Body of pancreas (tissue), 4 donors: ENCODE measurements at regions not wholly inside any gene's neighbourhood (a gene's known extent, or its start where the extent isn't known, plus 50 kb on each side); places are given as distances from the start of the nearest gene placed in this dataset.
"Not testable (repeated sequence)": the region's sequence is repeated elsewhere in the genome, so short reads cannot be mapped to it uniquely, and the experiment has no call there.

ENCODE experiments used
- ATAC-seq: fragments of 150-250 bp; one replicate; pipeline ENCODE4 v1.9.1; 2016
- DNase-seq, 4 donors: peaks; one replicate each; pipeline ENCODE4 v3.0.0-alpha.2; 2019
- H3K27ac ChIP-seq, 4 donors: fragments of 200-600 bp; sonication (generic); 1 replicate in 3 of 4; 2 replicates in 1 of 4; pipeline versions ENCODE4 v1.5.1 to v1.6.1; 2016 to 2019; ENCODE audit warnings: mild to moderate bottlenecking in 1 of 4, mixed read lengths in 1 of 4, moderate library complexity in 1 of 4
- H3K27me3 ChIP-seq, 2 donors: fragments of 200-600 bp; sonication (generic); one replicate each; pipeline ENCODE4 v1.6.0; 2016; ENCODE audit warnings: mild to moderate bottlenecking in 1 of 2
- H3K36me3 ChIP-seq, 2 donors: fragments of 200-600 bp; sonication (generic); replicated peaks in 1 of 2; 2 replicates each; pipeline ENCODE4 v1.5.1; 2016; ENCODE audit warnings: low read depth in 2 of 2; ENCODE audit not compliant: insufficient read depth in 1 of 2
- H3K4me1 ChIP-seq: fragments of 200-600 bp; sonication (generic); one replicate; pipeline ENCODE4 v1.6.0; 2016
- H3K4me3 ChIP-seq, 2 donors: fragments of 200-600 bp; sonication (generic); 1 replicate in 1 of 2; 2 replicates in 1 of 2; pipeline ENCODE4 v1.5.1; 2016 to 2019
- H3K9me3 ChIP-seq, 3 donors: fragments of 200-600 bp; sonication (generic); 1 replicate in 2 of 3; 2 replicates in 1 of 3; pipeline ENCODE4 v1.5.1; 2016
- POLR2A ChIP-seq, 3 donors: fragments of 450-650 bp; IDR thresholded peaks; one replicate each; pipeline ENCODE4 v1.6.1; 2016; ENCODE audit warnings: antibody characterized with exemption in 3 of 3, mild to moderate bottlenecking in 2 of 3
- WGBS, 2 donors: methylation state at CpG; one replicate each; pipeline ENCODE4 v1.1.5; 2017; 5-methylcytosine and 5-hydroxymethylcytosine counted together
- intact Hi-C: fragments of 100-400 bp; cut with DNase I; formaldehyde crosslinking; loops from one replicate; pipeline ENCODE4 v1.15.1; 2023
- TF ChIP-seq, protein P1 (sequence below), 7 experiments: fragments of 450-650 bp in 4 of 7; fragments of 200-600 bp in 3 of 7; sonication (generic) in 3 of 7; IDR thresholded peaks; one replicate each; pipeline ENCODE4 v1.5.1; 2016 to 2019; ENCODE audit warnings: antibody characterized with exemption in 7 of 7

DNA sequence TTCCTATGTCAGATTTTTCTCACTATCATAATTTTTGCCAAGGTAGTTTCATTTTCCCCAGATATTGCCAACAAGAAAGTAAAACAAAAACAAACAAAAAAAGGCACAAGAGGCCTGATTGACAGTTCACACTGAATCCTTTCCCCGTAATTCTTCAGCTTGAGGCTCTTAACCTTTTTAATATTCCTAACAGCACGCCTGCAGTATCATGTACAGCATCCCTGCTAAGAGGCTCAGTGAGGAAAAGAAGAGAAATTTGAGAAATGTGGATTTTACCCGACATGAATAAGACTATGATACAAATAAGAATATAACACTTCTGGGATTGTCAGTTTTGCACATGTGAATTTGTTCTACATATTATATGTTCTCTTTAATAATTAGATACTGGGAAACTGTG is 182.4 kb upstream of the CDK1 start:
- intact Hi-C loops, result no loop called here
- H3K27me3 ChIP-seq, result no peaks in the 10 kb centered on the region
- DNase-seq, result no peak
- no peak overlapping the region for H3K27ac ChIP-seq
- 90 to 91% methylated on average over 3 of the region's 3 CpGs for WGBS, 2 donors
- no peaks in the 10 kb centered on the region for H3K36me3 ChIP-seq
- no peaks in the 10 kb centered on the region for H3K4me1 ChIP-seq
- ATAC-seq, result no peak
- H3K9me3 ChIP-seq, result no peaks in the 10 kb centered on the region
- no peak overlapping the region for H3K4me3 ChIP-seq
- TF ChIP-seq POLR2A (IDR thresholded peaks at IDR 0.05), result no peak
- TF ChIP-seq, protein P1, sequence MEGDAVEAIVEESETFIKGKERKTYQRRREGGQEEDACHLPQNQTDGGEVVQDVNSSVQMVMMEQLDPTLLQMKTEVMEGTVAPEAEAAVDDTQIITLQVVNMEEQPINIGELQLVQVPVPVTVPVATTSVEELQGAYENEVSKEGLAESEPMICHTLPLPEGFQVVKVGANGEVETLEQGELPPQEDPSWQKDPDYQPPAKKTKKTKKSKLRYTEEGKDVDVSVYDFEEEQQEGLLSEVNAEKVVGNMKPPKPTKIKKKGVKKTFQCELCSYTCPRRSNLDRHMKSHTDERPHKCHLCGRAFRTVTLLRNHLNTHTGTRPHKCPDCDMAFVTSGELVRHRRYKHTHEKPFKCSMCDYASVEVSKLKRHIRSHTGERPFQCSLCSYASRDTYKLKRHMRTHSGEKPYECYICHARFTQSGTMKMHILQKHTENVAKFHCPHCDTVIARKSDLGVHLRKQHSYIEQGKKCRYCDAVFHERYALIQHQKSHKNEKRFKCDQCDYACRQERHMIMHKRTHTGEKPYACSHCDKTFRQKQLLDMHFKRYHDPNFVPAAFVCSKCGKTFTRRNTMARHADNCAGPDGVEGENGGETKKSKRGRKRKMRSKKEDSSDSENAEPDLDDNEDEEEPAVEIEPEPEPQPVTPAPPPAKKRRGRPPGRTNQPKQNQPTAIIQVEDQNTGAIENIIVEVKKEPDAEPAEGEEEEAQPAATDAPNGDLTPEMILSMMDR (IDR thresholded peaks at IDR 0.05), result no peak

GRCh38 chr10:60594476-60595051 is 183.7 kb upstream of the CDK1 start:
- intact Hi-C loops, result no loop called here
- Histone ChIP-seq H3K4me1 (no peaks in the 10 kb centered on the region), H3K4me3 (no peak overlapping the region), H3K9me3 (no peaks in the 10 kb centered on the region), H3K27ac (no peak overlapping the region), H3K27me3 (no peaks in the 10 kb centered on the region), H3K36me3 (no peaks in the 10 kb centered on the region)
- ATAC-seq (no peak), DNase-seq (no peak)
- TF ChIP-seq POLR2A (IDR thresholded peaks at IDR 0.05), result no peak
- WGBS, 2 donors, result 85 to 90% methylated on average over 1 of the region's 1 CpG

DNA sequence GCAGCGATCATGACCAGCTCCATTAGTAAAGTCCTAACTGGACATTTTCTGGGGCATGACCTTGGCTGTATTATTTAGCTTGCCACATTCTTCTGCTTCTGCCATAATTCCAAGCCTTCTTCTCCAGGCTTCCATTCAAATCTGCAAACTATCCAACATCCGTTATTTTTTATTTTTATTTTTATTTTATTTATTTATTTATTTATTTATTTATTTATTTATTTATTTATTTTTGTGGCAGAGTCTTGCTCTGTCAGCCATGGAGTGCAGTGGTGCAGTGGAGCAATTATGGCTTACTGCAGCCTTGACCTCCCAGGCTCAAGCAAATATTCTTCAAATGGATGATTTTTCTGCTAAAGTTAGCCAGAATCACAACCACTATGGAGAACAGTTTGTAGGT is 187.2 kb upstream of the CDK1 start:
- Histone ChIP-seq H3K27me3 (no peaks in the 10 kb centered on the region), H3K4me1 (no peaks in the 10 kb centered on the region), H3K9me3 (no peaks in the 10 kb centered on the region), H3K36me3 (no peaks in the 10 kb centered on the region), H3K27ac (no peak overlapping the region), H3K4me3 (no peak overlapping the region)
- ATAC-seq (no peak), DNase-seq (no peak)
- TF ChIP-seq, protein P1 (IDR thresholded peaks at IDR 0.05), result no peak
- intact Hi-C loops, result no loop called here
- WGBS, 2 donors, result 96 to 98% methylated on average over 2 of the region's 2 CpGs

GRCh38 chr10:60589376-60589775 is 188.9 kb upstream of the CDK1 start:
- no peaks in the 10 kb centered on the region for H3K27me3 ChIP-seq
- H3K27ac ChIP-seq, result no peak overlapping the region
- no peaks in the 10 kb centered on the region for H3K9me3 ChIP-seq
- no peak for TF ChIP-seq POLR2A (IDR thresholded peaks at IDR 0.05)
- TF ChIP-seq, protein P1 (IDR thresholded peaks at IDR 0.05), result no peak
- H3K4me3 ChIP-seq, result no peak overlapping the region
- no peaks in the 10 kb centered on the region for H3K4me1 ChIP-seq
- 69 to 71% methylated on average over 2 of the region's 2 CpGs for WGBS, 2 donors
- H3K36me3 ChIP-seq, result no peaks in the 10 kb centered on the region
- DNase-seq (no peak), ATAC-seq (no peak)
- intact Hi-C loops, result no loop called here

DNA sequence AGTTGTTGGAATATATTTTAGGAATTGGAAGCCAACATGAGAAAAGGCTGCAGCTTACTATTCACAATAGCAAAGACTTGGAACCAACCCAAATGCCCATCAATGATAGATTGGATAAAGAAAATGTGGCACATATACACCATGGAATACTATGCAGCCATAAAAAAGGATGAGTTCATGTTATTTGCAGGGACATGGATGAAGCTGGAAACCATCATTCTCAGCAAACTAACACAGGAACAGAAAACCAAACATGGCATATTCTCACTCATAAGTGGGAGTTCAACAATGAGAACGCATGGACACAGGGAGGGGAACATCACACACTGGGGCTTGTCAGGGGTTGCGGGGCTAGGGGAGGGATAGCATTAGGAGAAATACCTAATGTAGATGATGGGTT is 192.1 kb upstream of the ANK3 start:
- intact Hi-C loops, ATAC-seq, H3K27ac ChIP-seq, H3K36me3 ChIP-seq, H3K27me3 ChIP-seq, H3K4me1 ChIP-seq, H3K4me3 ChIP-seq, H3K9me3 ChIP-seq, DNase-seq: not testable (repeated sequence)
- 92 to 97% methylated on average over 2 of the region's 2 CpGs for WGBS, 2 donors

- Histone ChIP-seq H3K27ac (no peak overlapping the region), H3K9me3 (no peaks in the 10 kb centered on the region), H3K4me1 (peaks cover 8% of the 10 kb centered on the region), H3K4me3 (no peak overlapping the region), H3K36me3 (no peaks in the 10 kb centered on the region), H3K27me3 (no peaks in the 10 kb centered on the region)
- ATAC-seq (no peak), DNase-seq (no peak)
- intact Hi-C loops, result no loop called here
- TF ChIP-seq, protein P1 (IDR thresholded peaks at IDR 0.05), result no peak
- TF ChIP-seq POLR2A (IDR thresholded peaks at IDR 0.05), result no peak
These were observed 188.5 kb upstream of the ANK3 start for GRCh38 chr10:60578217-60578616.
